ENCODE measurements at regions not wholly inside any gene's neighbourhood (a gene's known extent, or its start where the extent isn't known, plus 50 kb on each side); places are given as distances from the start of the nearest gene placed in this dataset.

- no peak overlapping the region for H2AFZ ChIP-seq (ENCODE audit: low read depth, low read length)
- no peak for FAIRE-seq
- peak; percentile 29 for DNase-seq (ENCODE audit: low read depth)
- H3K36me3 Mint-ChIP-seq (ENCODE audit: low read depth, unreplicated experiment): no peaks in the 10 kb centered on the region
- no peaks in the 10 kb centered on the region for H3K9me3 ChIP-seq (ENCODE audit: insufficient read depth, low read depth, low read length)
- no peak overlapping the region for H3K27ac ChIP-seq (ENCODE audit: low read depth, low read length)
- H3K27ac Mint-ChIP-seq (ENCODE audit: unreplicated experiment): no peak overlapping the region
- TF ChIP-seq EZH2 (IDR thresholded peaks at IDR 0.05; ENCODE audit: insufficient read depth, low read length): no peak
- no peak for TF ChIP-seq CTCF (IDR thresholded peaks at IDR 0.05; ENCODE audit: insufficient read depth, low read depth, low read length)
- H3K27me3 Mint-ChIP-seq (ENCODE audit: low read depth, unreplicated experiment): no peaks in the 10 kb centered on the region
- no peak overlapping the region for H3K4me3 Mint-ChIP-seq (ENCODE audit: unreplicated experiment)
- no peak overlapping the region for H3K4me3 ChIP-seq (ENCODE audit: insufficient read depth, low read depth, low read length)
- no peaks in the 10 kb centered on the region for H3K79me2 ChIP-seq (ENCODE audit: insufficient read depth, low read length)
- no peak overlapping the region for H3K4me2 ChIP-seq (ENCODE audit: low read length)
- no peaks in the 10 kb centered on the region for H3K9me3 Mint-ChIP-seq (ENCODE audit: unreplicated experiment)
- H3K36me3 ChIP-seq (ENCODE audit: insufficient read depth, low read length): no peaks in the 10 kb centered on the region
- H3K27me3 ChIP-seq (ENCODE audit: insufficient read depth, low read length): no peaks in the 10 kb centered on the region
- no peaks in the 10 kb centered on the region for H4K20me1 ChIP-seq (ENCODE audit: insufficient read depth, low read length)
- peaks cover 16% of the 10 kb centered on the region for H3K4me1 Mint-ChIP-seq (ENCODE audit: low read depth, unreplicated experiment)
- no peak overlapping the region for H3K9ac ChIP-seq (ENCODE audit: low read length)
- no peaks in the 10 kb centered on the region for H3K4me1 ChIP-seq (ENCODE audit: insufficient read depth, low read length)
Observed at GRCh38 chr13:40254394-40254793, 412.0 kb downstream of the FOXO1 start.

GRCh38 chr13:40255551-40255950 lies 410.9 kb downstream of the FOXO1 start:
- no peaks in the 10 kb centered on the region for H3K9me3 ChIP-seq (ENCODE audit: insufficient read depth, low read depth, low read length)
- DNase-seq (ENCODE audit: low read depth): no peak
- FAIRE-seq: no peak
- no peaks in the 10 kb centered on the region for H3K36me3 ChIP-seq (ENCODE audit: insufficient read depth, low read length)
- TF ChIP-seq EZH2 (IDR thresholded peaks at IDR 0.05; ENCODE audit: insufficient read depth, low read length) (no peak), CTCF (IDR thresholded peaks at IDR 0.05; ENCODE audit: insufficient read depth, low read depth, low read length) (no peak)
- no peaks in the 10 kb centered on the region for H4K20me1 ChIP-seq (ENCODE audit: insufficient read depth, low read length)
- H3K9ac ChIP-seq (ENCODE audit: low read length): no peak overlapping the region
- Mint-ChIP-seq H3K27ac (ENCODE audit: unreplicated experiment) (no peak overlapping the region), H3K9me3 (ENCODE audit: unreplicated experiment) (no peaks in the 10 kb centered on the region), H3K4me1 (ENCODE audit: low read depth, unreplicated experiment) (peaks cover 22% of the 10 kb centered on the region), H3K36me3 (ENCODE audit: low read depth, unreplicated experiment) (no peaks in the 10 kb centered on the region), H3K27me3 (ENCODE audit: low read depth, unreplicated experiment) (no peaks in the 10 kb centered on the region), H3K4me3 (ENCODE audit: unreplicated experiment) (no peak overlapping the region)
- no peaks in the 10 kb centered on the region for H3K4me1 ChIP-seq (ENCODE audit: insufficient read depth, low read length)
- H3K27ac ChIP-seq (ENCODE audit: low read depth, low read length): no peak overlapping the region
- no peak overlapping the region for H2AFZ ChIP-seq (ENCODE audit: low read depth, low read length)
- H3K4me2 ChIP-seq (ENCODE audit: low read length): no peak overlapping the region
- H3K79me2 ChIP-seq (ENCODE audit: insufficient read depth, low read length): no peaks in the 10 kb centered on the region
- no peaks in the 10 kb centered on the region for H3K27me3 ChIP-seq (ENCODE audit: insufficient read depth, low read length)
- H3K4me3 ChIP-seq (ENCODE audit: insufficient read depth, low read depth, low read length): no peak overlapping the region

GRCh38 chr13:40259899-40260298 lies 406.5 kb downstream of the FOXO1 start:
- Histone ChIP-seq H3K27me3 (ENCODE audit: insufficient read depth, low read length) (peaks cover 7% of the 10 kb centered on the region), H3K4me1 (ENCODE audit: insufficient read depth, low read length) (no peaks in the 10 kb centered on the region), H4K20me1 (ENCODE audit: insufficient read depth, low read length) (no peaks in the 10 kb centered on the region), H3K4me2 (ENCODE audit: low read length) (no peak overlapping the region), H3K79me2 (ENCODE audit: insufficient read depth, low read length) (no peaks in the 10 kb centered on the region), H2AFZ (ENCODE audit: low read depth, low read length) (no peak overlapping the region), H3K9ac (ENCODE audit: low read length) (no peak overlapping the region), H3K27ac (ENCODE audit: low read depth, low read length) (no peak overlapping the region), H3K9me3 (ENCODE audit: insufficient read depth, low read depth, low read length) (no peaks in the 10 kb centered on the region), H3K36me3 (ENCODE audit: insufficient read depth, low read length) (no peaks in the 10 kb centered on the region), H3K4me3 (ENCODE audit: insufficient read depth, low read depth, low read length) (no peak overlapping the region)
- peaks cover 9% of the 10 kb centered on the region for H3K4me1 Mint-ChIP-seq (ENCODE audit: low read depth, unreplicated experiment)
- no peaks in the 10 kb centered on the region for H3K36me3 Mint-ChIP-seq (ENCODE audit: low read depth, unreplicated experiment)
- FAIRE-seq (no peak), DNase-seq (ENCODE audit: low read depth) (peak; percentile 70)
- H3K27ac Mint-ChIP-seq (ENCODE audit: unreplicated experiment): no peak overlapping the region
- no peaks in the 10 kb centered on the region for H3K9me3 Mint-ChIP-seq (ENCODE audit: unreplicated experiment)
- no peak for TF ChIP-seq CTCF (IDR thresholded peaks at IDR 0.05; ENCODE audit: insufficient read depth, low read depth, low read length)
- TF ChIP-seq EZH2 (IDR thresholded peaks at IDR 0.05; ENCODE audit: insufficient read depth, low read length): no peak
- H3K27me3 Mint-ChIP-seq (ENCODE audit: low read depth, unreplicated experiment): peaks cover 4% of the 10 kb centered on the region
- no peak overlapping the region for H3K4me3 Mint-ChIP-seq (ENCODE audit: unreplicated experiment)

All from astrocyte (in vitro differentiated cells and primary cell).